ENCODE measurements at regions not wholly inside any gene's neighbourhood (a gene's known extent, or its start where the extent isn't known, plus 50 kb on each side); places are given as distances from the start of the nearest gene placed in this dataset.
"Not testable (repeated sequence)": the region's sequence is repeated elsewhere in the genome, so short reads cannot be mapped to it uniquely, and the experiment has no call there.

DNA sequence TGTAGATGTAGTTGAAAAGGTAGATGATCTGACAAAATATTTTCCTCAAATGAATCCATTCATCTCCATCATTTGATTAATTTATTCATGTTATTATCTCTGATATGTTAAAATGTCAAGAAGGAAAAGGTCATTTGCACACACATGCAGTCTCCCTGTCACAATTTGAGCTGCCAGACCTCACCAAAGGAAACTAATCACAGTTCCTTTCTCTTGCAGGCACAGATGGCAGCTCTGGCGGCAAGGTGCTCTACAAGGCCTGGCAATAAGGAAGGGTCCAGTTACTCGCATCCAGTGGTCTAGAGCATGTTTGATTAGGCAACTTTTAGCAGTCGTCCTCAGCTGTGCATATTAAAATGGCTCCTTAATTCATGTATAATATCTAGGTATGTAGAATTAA is 120.1 kb downstream of the FEM1C start:
- Histone ChIP-seq H3K27me3 (ENCODE audit: insufficient read depth in 3 of 3, low read length in 2 of 3) (no peaks in the 10 kb centered on the region), H3K9me3 (no peaks in the 10 kb centered on the region), H3K36me3 (ENCODE audit: insufficient read depth in 1 of 2, low read depth in 1 of 2) (no peaks in the 10 kb centered on the region), H3K4me1 (peaks cover 51% of the 10 kb centered on the region), H3K4me3 (no peak overlapping the region), H3K27ac (peak overlapping the region; percentile 80)
- intact Hi-C loops (cut with DNase I), result loop anchor here in 1 of 2 donors (10.0 kb wide), 1 partner anchor 50 kb away; no protein-coding TSS in a partner anchor
- 83 to 97% (median 87%) methylated on average over 3 of the region's 3 CpGs for WGBS, 3 donors
- no peak for TF ChIP-seq CTCF (IDR thresholded peaks at IDR 0.05)
- ATAC-seq (no peak), DNase-seq (no peak)

- no peaks in the 10 kb centered on the region for H3K9me3 ChIP-seq
- no peak for DNase-seq
- peaks cover 49% of the 10 kb centered on the region for H3K4me1 ChIP-seq
- no peak for TF ChIP-seq CTCF (IDR thresholded peaks at IDR 0.05)
- peak; percentile 36 to 43 (median 38) for ATAC-seq
- H3K36me3 ChIP-seq (ENCODE audit: insufficient read depth in 1 of 2, low read depth in 1 of 2), result no peaks in the 10 kb centered on the region
- no peaks in the 10 kb centered on the region for H3K27me3 ChIP-seq (ENCODE audit: insufficient read depth in 3 of 3, low read length in 2 of 3)
- 41 to 66% (median 46%) methylated on average over 5 of the region's 5 CpGs for WGBS, 3 donors
- no peak overlapping the region for H3K4me3 ChIP-seq
- H3K27ac ChIP-seq, result peak overlapping the region; percentile 80
- intact Hi-C loops (cut with DNase I), result loop anchor here in 1 of 2 donors (10.0 kb wide), 1 partner anchor 49 kb away; no protein-coding TSS in a partner anchor
These were observed 120.5 kb downstream of the FEM1C start for GRCh38 chr5:115424030-115424429.

GRCh38 chr5:115423541-115423940 is 121.0 kb downstream of the FEM1C start:
- TF ChIP-seq CTCF (IDR thresholded peaks at IDR 0.05), result no peak
- Histone ChIP-seq H3K4me1 (peaks cover 45% of the 10 kb centered on the region), H3K4me3 (no peak overlapping the region), H3K27me3 (ENCODE audit: insufficient read depth in 3 of 3, low read length in 2 of 3) (no peaks in the 10 kb centered on the region), H3K27ac (peak overlapping the region; percentile 80), H3K36me3 (ENCODE audit: insufficient read depth in 1 of 2, low read depth in 1 of 2) (no peaks in the 10 kb centered on the region), H3K9me3 (no peaks in the 10 kb centered on the region)
- ATAC-seq (peak; percentile 94 to 98 (median 96)), DNase-seq (peak; percentile 47 to 79)
- intact Hi-C loops (cut with DNase I), result loop anchor here in 1 of 2 donors (10.0 kb wide), 1 partner anchor 49 kb away; no protein-coding TSS in a partner anchor
- 9 to 15% (median 14%) methylated on average over 5 of the region's 5 CpGs for WGBS, 3 donors

DNA sequence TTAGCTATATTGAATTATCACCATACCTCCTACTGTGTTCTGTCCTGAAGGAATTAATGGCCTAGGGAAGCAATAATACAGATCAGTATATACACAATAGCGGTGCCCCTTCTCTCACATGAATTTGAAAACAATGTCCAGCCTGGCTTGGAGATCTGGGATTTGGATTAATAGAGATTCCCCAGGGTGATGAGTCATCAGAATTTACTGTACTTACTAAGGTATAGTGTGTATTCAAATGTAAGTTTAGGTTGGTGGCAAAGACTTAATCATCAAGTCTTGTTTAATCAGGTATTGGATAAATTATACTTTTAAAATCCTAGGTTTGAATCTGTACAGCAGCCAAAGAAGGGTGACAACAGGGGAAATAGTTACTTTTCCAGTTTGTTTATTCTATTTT is 121.5 kb downstream of the FEM1C start:
- Histone ChIP-seq H3K27ac (peak overlapping the region; percentile 80), H3K27me3 (ENCODE audit: insufficient read depth in 3 of 3, low read length in 2 of 3) (no peaks in the 10 kb centered on the region), H3K4me3 (no peak overlapping the region), H3K9me3 (no peaks in the 10 kb centered on the region), H3K4me1 (peaks cover 40% of the 10 kb centered on the region), H3K36me3 (ENCODE audit: insufficient read depth in 1 of 2, low read depth in 1 of 2) (no peaks in the 10 kb centered on the region)
- ATAC-seq (peak in 1 of 4 donors; percentile 25), DNase-seq (no peak)
- intact Hi-C loops (cut with DNase I), result loop anchor here in 1 of 2 donors (10.0 kb wide), 1 partner anchor 48 kb away; no protein-coding TSS in a partner anchor
- 45 to 55% (median 50%) methylated on average over 1 of the region's 1 CpG for WGBS, 3 donors
- TF ChIP-seq CTCF (IDR thresholded peaks at IDR 0.05), result no peak

- not testable (repeated sequence) for ATAC-seq; DNase-seq; H3K36me3 ChIP-seq (ENCODE audit: insufficient read depth in 1 of 2, low read depth in 1 of 2); H3K4me3 ChIP-seq; H3K27me3 ChIP-seq (ENCODE audit: insufficient read depth in 3 of 3, low read length in 2 of 3); H3K27ac ChIP-seq; H3K9me3 ChIP-seq
- no CpG with 5 or more reads among the region's 3 CpGs for WGBS, 3 donors
- peaks cover 37% of the 10 kb centered on the region for H3K4me1 ChIP-seq
- intact Hi-C loops (cut with DNase I), result loop anchor here in 1 of 2 donors (10.0 kb wide), 1 partner anchor 46 kb away; no protein-coding TSS in a partner anchor
These were observed 123.8 kb downstream of the FEM1C start for GRCh38 chr5:115420812-115421211.

Data from psoas muscle (tissue), 7 donors.